Thoracic aorta (tissue), 2 donors: ENCODE measurements at regions not wholly inside any gene's neighbourhood (a gene's known extent, or its start where the extent isn't known, plus 50 kb on each side); places are given as distances from the start of the nearest gene placed in this dataset.
A peak's percentile ranks its signal among the peaks of the same experiment; 100 is the strongest.

ENCODE experiments used
- ATAC-seq: fragments of 150-250 bp; one replicate; pipeline ENCODE4 v1.8.0; 2017; ENCODE audit warnings: low read depth; ENCODE audit not compliant: insufficient number of reproducible peaks, low FRiP score
- DNase-seq: peaks from one replicate; pipeline ENCODE4 v3.0.0-alpha.2; 2020; ENCODE audit warnings: low spot score
- H3K27ac ChIP-seq, 2 donors: fragments of 200-600 bp; sonication (generic); 1 replicate in 1 of 2; 2 replicates in 1 of 2; pipeline ENCODE4 v1.5.1; 2016; ENCODE audit warnings: mild to moderate bottlenecking in 2 of 2, moderate library complexity in 2 of 2
- H3K27me3 ChIP-seq: fragments of 200-600 bp; sonication (generic); replicated peaks from 2 replicates; pipeline ENCODE4 v1.6.0; 2016; ENCODE audit warnings: mild to moderate bottlenecking; ENCODE audit not compliant: insufficient read depth
- H3K36me3 ChIP-seq: fragments of 200-600 bp; sonication (generic); one replicate; pipeline ENCODE4 v1.5.1; 2016
- H3K4me1 ChIP-seq, 2 donors: fragments of 200-600 bp; sonication (generic); 1 replicate in 1 of 2; 2 replicates in 1 of 2; pipeline versions ENCODE4 v1.5.1 to v1.6.0; 2016; ENCODE audit warnings: low read depth in 2 of 2, mild to moderate bottlenecking in 1 of 2; ENCODE audit not compliant: control insufficient read depth in 1 of 2
- H3K4me3 ChIP-seq: fragments of 200-600 bp; sonication (generic); 2 replicates; pipeline ENCODE4 v1.5.1; 2016; ENCODE audit warnings: mild to moderate bottlenecking
- H3K9me3 ChIP-seq: fragments of 200-600 bp; sonication (generic); 2 replicates; pipeline ENCODE4 v1.5.1; 2016
- TF ChIP-seq, protein P1 (sequence below): fragments of 200-600 bp; sonication (generic); IDR thresholded peaks from one replicate; pipeline ENCODE4 v1.5.1; 2019; ENCODE audit warnings: antibody characterized with exemption

DNA sequence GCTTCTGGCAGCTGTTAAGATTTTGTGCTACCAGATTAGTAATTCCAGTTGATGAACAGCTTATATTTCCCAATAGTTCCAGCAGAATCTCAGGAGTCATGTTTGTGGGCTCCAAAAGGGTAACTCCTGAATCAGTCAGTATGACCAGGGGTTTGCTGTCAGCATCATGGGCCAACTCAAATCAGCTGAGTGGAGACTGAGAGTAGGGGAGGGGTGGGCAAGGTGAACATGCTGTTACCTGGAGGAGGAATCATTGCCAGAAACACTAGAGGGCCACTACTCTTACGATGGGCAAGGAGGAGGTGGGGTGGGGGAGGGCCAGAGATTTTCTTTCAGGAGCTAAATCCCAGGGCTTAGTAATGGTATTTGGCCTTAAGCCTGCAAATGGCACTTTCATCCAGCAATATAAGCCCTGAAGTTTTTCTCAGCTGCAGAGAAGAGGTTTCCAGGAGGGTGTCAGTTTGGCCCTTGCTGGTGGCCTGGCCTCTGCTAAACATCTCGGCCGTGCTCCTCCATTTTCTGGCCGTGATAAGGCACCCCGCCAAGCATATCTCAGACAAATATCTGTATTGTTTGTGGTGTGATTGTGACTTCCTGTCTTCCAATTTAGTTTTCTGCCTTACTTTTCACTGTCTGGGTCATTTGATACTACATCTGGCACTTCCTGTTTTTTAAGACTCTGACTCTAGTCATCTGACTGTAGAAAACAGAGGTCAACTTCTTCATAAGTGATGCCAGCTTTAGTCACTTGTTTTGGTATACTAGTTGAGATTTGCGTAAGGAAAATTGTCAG is 120.5 kb upstream of the CXCR4 start:
- no peaks in the 10 kb centered on the region for H3K9me3 ChIP-seq
- no peak overlapping the region for H3K4me3 ChIP-seq
- peaks cover 0 to 7% of the 10 kb centered on the region in 2 donors for H3K4me1 ChIP-seq
- TF ChIP-seq, protein P1, sequence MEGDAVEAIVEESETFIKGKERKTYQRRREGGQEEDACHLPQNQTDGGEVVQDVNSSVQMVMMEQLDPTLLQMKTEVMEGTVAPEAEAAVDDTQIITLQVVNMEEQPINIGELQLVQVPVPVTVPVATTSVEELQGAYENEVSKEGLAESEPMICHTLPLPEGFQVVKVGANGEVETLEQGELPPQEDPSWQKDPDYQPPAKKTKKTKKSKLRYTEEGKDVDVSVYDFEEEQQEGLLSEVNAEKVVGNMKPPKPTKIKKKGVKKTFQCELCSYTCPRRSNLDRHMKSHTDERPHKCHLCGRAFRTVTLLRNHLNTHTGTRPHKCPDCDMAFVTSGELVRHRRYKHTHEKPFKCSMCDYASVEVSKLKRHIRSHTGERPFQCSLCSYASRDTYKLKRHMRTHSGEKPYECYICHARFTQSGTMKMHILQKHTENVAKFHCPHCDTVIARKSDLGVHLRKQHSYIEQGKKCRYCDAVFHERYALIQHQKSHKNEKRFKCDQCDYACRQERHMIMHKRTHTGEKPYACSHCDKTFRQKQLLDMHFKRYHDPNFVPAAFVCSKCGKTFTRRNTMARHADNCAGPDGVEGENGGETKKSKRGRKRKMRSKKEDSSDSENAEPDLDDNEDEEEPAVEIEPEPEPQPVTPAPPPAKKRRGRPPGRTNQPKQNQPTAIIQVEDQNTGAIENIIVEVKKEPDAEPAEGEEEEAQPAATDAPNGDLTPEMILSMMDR = no peak
- H3K27ac ChIP-seq = peak overlapping the region in 1 of 2 donors; percentile 40
- DNase-seq (no peak), ATAC-seq (peak; percentile 19)
- no peaks in the 10 kb centered on the region for H3K27me3 ChIP-seq
- no peaks in the 10 kb centered on the region for H3K36me3 ChIP-seq

- Histone ChIP-seq H3K9me3 (no peaks in the 10 kb centered on the region), H3K27ac (no peak overlapping the region), H3K27me3 (no peaks in the 10 kb centered on the region), H3K4me3 (no peak overlapping the region), H3K4me1 (peaks cover 0 to 7% of the 10 kb centered on the region in 2 donors), H3K36me3 (no peaks in the 10 kb centered on the region)
- ATAC-seq = no peak
- no peak for DNase-seq
- TF ChIP-seq, protein P1 = no peak
Measured at GRCh38 chr2:136236019-136236418, 118.1 kb upstream of the CXCR4 start.

GRCh38 chr2:136235546-136235945 is 117.6 kb upstream of the CXCR4 start:
- no peaks in the 10 kb centered on the region for H3K27me3 ChIP-seq
- H3K4me3 ChIP-seq = no peak overlapping the region
- H3K9me3 ChIP-seq = no peaks in the 10 kb centered on the region
- ATAC-seq (no peak), DNase-seq (no peak)
- peaks cover 0 to 7% of the 10 kb centered on the region in 2 donors for H3K4me1 ChIP-seq
- H3K27ac ChIP-seq = no peak overlapping the region
- no peaks in the 10 kb centered on the region for H3K36me3 ChIP-seq
- TF ChIP-seq, protein P1 = no peak

- H3K4me1 ChIP-seq = peaks cover 0 to 7% of the 10 kb centered on the region in 2 donors
- no peaks in the 10 kb centered on the region for H3K36me3 ChIP-seq
- no peaks in the 10 kb centered on the region for H3K27me3 ChIP-seq
- ATAC-seq = no peak
- H3K9me3 ChIP-seq = no peaks in the 10 kb centered on the region
- H3K4me3 ChIP-seq = no peak overlapping the region
- no peak overlapping the region for H3K27ac ChIP-seq
- TF ChIP-seq, protein P1 = no peak
- no peak for DNase-seq
Measured at GRCh38 chr2:136234261-136234660, 116.3 kb upstream of the CXCR4 start.

DNA sequence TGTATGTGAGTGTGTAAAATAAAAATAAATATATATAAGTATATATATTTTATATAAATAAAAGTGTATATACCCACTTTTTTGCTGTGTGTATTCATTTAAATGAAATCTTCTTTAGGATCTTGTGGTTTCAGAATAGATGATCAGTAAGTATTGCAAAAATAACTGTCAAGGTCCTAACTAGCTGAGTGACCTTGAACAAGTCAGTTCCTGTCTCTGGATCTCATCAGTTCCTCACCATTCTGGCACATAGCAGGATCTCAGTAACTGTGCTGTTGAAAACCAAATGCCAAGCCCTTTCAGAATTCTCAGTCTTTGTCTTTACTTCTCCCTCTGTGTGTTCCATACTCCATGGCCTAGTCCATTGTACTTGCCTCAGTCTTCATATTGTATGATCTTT is 115.3 kb upstream of the CXCR4 start:
- Histone ChIP-seq H3K27me3 (no peaks in the 10 kb centered on the region), H3K36me3 (no peaks in the 10 kb centered on the region), H3K4me3 (no peak overlapping the region), H3K9me3 (no peaks in the 10 kb centered on the region), H3K27ac (no peak overlapping the region), H3K4me1 (peaks cover 0 to 7% of the 10 kb centered on the region in 2 donors)
- TF ChIP-seq, protein P1 = no peak
- DNase-seq (no peak), ATAC-seq (no peak)
